CD14-positive monocyte (primary cell): ENCODE measurements at regions not wholly inside any gene's neighbourhood (a gene's known extent, or its start where the extent isn't known, plus 50 kb on each side); places are given as distances from the start of the nearest gene placed in this dataset.

Experiments used
- DNase-seq, 3 donors: peaks; one replicate each; pipeline ENCODE4 v3.0.0-alpha.2; 2011 to 2022
- H2AFZ ChIP-seq: 2 replicates; pipeline ENCODE4 v1.6.0; 2012; ENCODE audit warnings: mild to moderate bottlenecking, low read depth, low read length, inconsistent platforms; ENCODE audit not compliant: insufficient read depth, poor library complexity, severe bottlenecking
- H3K27ac ChIP-seq, 2 donors: 1 replicate in 1 of 2; 2 replicates in 1 of 2; pipeline ENCODE4 v1.5.1; 2012 to 2013; ENCODE audit warnings: low read length in 2 of 2, control low read depth in 1 of 2, inconsistent platforms in 1 of 2, low read depth in 1 of 2, mild to moderate bottlenecking in 1 of 2
- H3K27me3 ChIP-seq, 2 donors: one replicate each; pipeline versions ENCODE4 v1.6.0 to v1.6.1; 2011 to 2013; ENCODE audit warnings: low read length in 2 of 2; ENCODE audit not compliant: control insufficient read depth in 2 of 2, insufficient read depth in 2 of 2
- H3K36me3 ChIP-seq, 2 donors: replicated peaks in 1 of 2; 1 replicate in 1 of 2; 2 replicates in 1 of 2; pipeline versions ENCODE4 v1.5.1 to v1.6.1; 2012 to 2013; ENCODE audit warnings: low read length in 2 of 2, control low read depth in 1 of 2, inconsistent platforms in 1 of 2, mild to moderate bottlenecking in 1 of 2; ENCODE audit not compliant: insufficient read depth in 2 of 2, control insufficient read depth in 1 of 2
- H3K4me1 ChIP-seq, 2 donors: 1 replicate in 1 of 2; 2 replicates in 1 of 2; pipeline versions ENCODE4 v1.5.1 to v1.6.1; 2012 to 2013; ENCODE audit warnings: low read length in 2 of 2, control low read depth in 1 of 2, inconsistent platforms in 1 of 2, mild to moderate bottlenecking in 1 of 2, moderate library complexity in 1 of 2; ENCODE audit not compliant: insufficient read depth in 2 of 2, control insufficient read depth in 1 of 2
- H3K4me2 ChIP-seq: replicated peaks from 2 replicates; pipeline ENCODE3; 2012; ENCODE audit warnings: low read length, moderate library complexity, mild to moderate bottlenecking; ENCODE audit not compliant: poor library complexity, severe bottlenecking; ENCODE audit errors: extremely low read depth
- H3K4me3 ChIP-seq, 3 experiments: fragments of 200-600 bp in 1 of 3; sonication (generic) in 1 of 3; replicated peaks in 1 of 3; 1 replicate in 2 of 3; 2 replicates in 1 of 3; pipeline ENCODE4 v1.5.1; 2011 to 2013; ENCODE audit warnings: low read length in 3 of 3, mild to moderate bottlenecking in 3 of 3, control low read depth in 2 of 3, low read depth in 2 of 3, inconsistent platforms in 1 of 3, moderate library complexity in 1 of 3
- H3K79me2 ChIP-seq: 2 replicates; pipeline ENCODE4 v1.6.0; 2012; ENCODE audit warnings: mild to moderate bottlenecking, control low read depth, inconsistent platforms, low read length, moderate library complexity; ENCODE audit not compliant: insufficient read depth
- H3K9ac ChIP-seq: 2 replicates; pipeline ENCODE4 v1.6.0; 2017; ENCODE audit warnings: low read length, mild to moderate bottlenecking; ENCODE audit not compliant: insufficient read depth, poor library complexity, severe bottlenecking
- H3K9me3 ChIP-seq, 2 donors: replicated peaks in 1 of 2; 1 replicate in 1 of 2; 2 replicates in 1 of 2; pipeline versions ENCODE4 v1.5.1 to v1.6.1; 2012 to 2013; ENCODE audit warnings: low read length in 2 of 2, control low read depth in 1 of 2; ENCODE audit not compliant: control insufficient read depth in 1 of 2, insufficient read depth in 1 of 2
- H4K20me1 ChIP-seq: 2 replicates; pipeline ENCODE4 v1.6.0; 2012; ENCODE audit warnings: mild to moderate bottlenecking, low read length, control low read depth, moderate library complexity; ENCODE audit not compliant: insufficient read depth
- H3K27ac Mint-ChIP-seq, 7 donors: one replicate each; pipeline ENCODE4 v1.8.0; 2020; ENCODE audit warnings: mild to moderate bottlenecking in 7 of 7, mixed read lengths in 7 of 7, moderate library complexity in 6 of 7, inconsistent platforms in 2 of 7
- H3K27me3 Mint-ChIP-seq, 3 donors: one replicate each; pipeline ENCODE4 v1.8.0; 2021 to 2022; ENCODE audit warnings: low read depth in 3 of 3, mild to moderate bottlenecking in 3 of 3, mixed read lengths in 3 of 3, moderate library complexity in 3 of 3, inconsistent platforms in 1 of 3
- H3K36me3 Mint-ChIP-seq, 2 donors: one replicate each; pipeline ENCODE4 v1.8.0; 2020; ENCODE audit warnings: mixed read lengths in 2 of 2, inconsistent platforms in 1 of 2, mild to moderate bottlenecking in 1 of 2
- H3K4me1 Mint-ChIP-seq: one replicate; pipeline ENCODE4 v1.8.0; 2020; ENCODE audit warnings: mild to moderate bottlenecking, mixed read lengths
- H3K4me3 Mint-ChIP-seq, 2 donors: one replicate each; pipeline ENCODE4 v1.8.0; 2020; ENCODE audit warnings: mild to moderate bottlenecking in 2 of 2, mixed read lengths in 2 of 2, moderate library complexity in 1 of 2
- H3K9me3 Mint-ChIP-seq, 7 donors: one replicate each; pipeline ENCODE4 v1.8.0; 2020 to 2022; ENCODE audit warnings: mixed read lengths in 7 of 7, mild to moderate bottlenecking in 6 of 7, moderate library complexity in 6 of 7, inconsistent platforms in 2 of 7
- CTCF ChIP-seq: fragments of 200-600 bp; IDR thresholded peaks from one replicate; pipeline ENCODE4 v1.8.0; 2022; ENCODE audit warnings: antibody characterized with exemption, mild to moderate bottlenecking
- WGBS: methylation state at CpG from one replicate; pipeline ENCODE4 v1.1.5; 2013; ENCODE audit warnings: missing lambda C conversion rate; ENCODE audit not compliant: insufficient coverage; 5-methylcytosine and 5-hydroxymethylcytosine counted together
- intact Hi-C, 2 donors: fragments of 100-400 bp; cut with micrococcal nuclease; formaldehyde crosslinking; loops; one replicate each; pipeline versions ENCODE4 v1.15.0 to v1.15.1; 2023

- intact Hi-C loops, result no loop called here
- Histone ChIP-seq H2AFZ (no peak overlapping the region), H3K4me3 (no peak overlapping the region), H3K4me1 (no peaks in the 10 kb centered on the region), H3K9ac (no peak overlapping the region), H3K79me2 (no peaks in the 10 kb centered on the region), H4K20me1 (no peaks in the 10 kb centered on the region), H3K27me3 (no peaks in the 10 kb centered on the region), H3K36me3 (no peaks in the 10 kb centered on the region), H3K27ac (no peak overlapping the region), H3K9me3 (no peaks in the 10 kb centered on the region), H3K4me2 (no peak overlapping the region)
- Mint-ChIP-seq H3K27ac (no peak overlapping the region), H3K27me3 (peaks cover 1 to 2% (median 1%) of the 10 kb centered on the region in 3 donors), H3K9me3 (peaks cover 0 to 7% (median 1%) of the 10 kb centered on the region in 7 donors), H3K4me3 (no peak overlapping the region), H3K4me1 (no peaks in the 10 kb centered on the region), H3K36me3 (no peaks in the 10 kb centered on the region)
- no peak for TF ChIP-seq CTCF
- WGBS, result no CpG with 5 or more reads among the region's 4 CpGs
- no peak for DNase-seq
Observed at GRCh38 chr2:220002251-220002650, 374.8 kb downstream of the SLC4A3 start.

- Mint-ChIP-seq H3K4me1 (no peaks in the 10 kb centered on the region), H3K4me3 (no peak overlapping the region), H3K36me3 (no peaks in the 10 kb centered on the region), H3K27ac (no peak overlapping the region), H3K9me3 (peaks cover 0 to 7% (median 0%) of the 10 kb centered on the region in 7 donors), H3K27me3 (peaks cover 1 to 2% (median 1%) of the 10 kb centered on the region in 3 donors)
- WGBS, result no CpG with 5 or more reads among the region's 3 CpGs
- Histone ChIP-seq H3K9ac (no peak overlapping the region), H3K4me2 (no peak overlapping the region), H3K27me3 (no peaks in the 10 kb centered on the region), H3K4me1 (no peaks in the 10 kb centered on the region), H4K20me1 (no peaks in the 10 kb centered on the region), H3K9me3 (no peaks in the 10 kb centered on the region), H3K79me2 (no peaks in the 10 kb centered on the region), H2AFZ (no peak overlapping the region), H3K4me3 (no peak overlapping the region), H3K27ac (no peak overlapping the region), H3K36me3 (no peaks in the 10 kb centered on the region)
- no peak for DNase-seq
- intact Hi-C loops, result no loop called here
- no peak for TF ChIP-seq CTCF
Observed at GRCh38 chr2:220002699-220003098, 375.3 kb downstream of the SLC4A3 start.
